HL-60 (cell line): ENCODE measurements at regions not wholly inside any gene's neighbourhood (a gene's known extent, or its start where the extent isn't known, plus 50 kb on each side); places are given as distances from the start of the nearest gene placed in this dataset.

Source experiments
- CTCF ChIP-seq: IDR thresholded peaks from one replicate; pipeline ENCODE4 v1.5.1; 2011; ENCODE audit warnings: low read length, control low read depth, inconsistent platforms; ENCODE audit not compliant: insufficient read depth
- POLR2AphosphoS5 ChIP-seq: IDR thresholded peaks from 2 replicates; pipeline ENCODE4 v1.6.1; 2012; ENCODE audit warnings: low read depth
- REST ChIP-seq: IDR thresholded peaks from 2 replicates; pipeline ENCODE4 v1.6.1; 2012; ENCODE audit warnings: low read depth; ENCODE audit not compliant: insufficient replicate concordance

- TF ChIP-seq CTCF, result no peak
- no peak for TF ChIP-seq REST
- no peak for TF ChIP-seq POLR2AphosphoS5
These were observed 151.3 kb upstream of the CNTNAP4 start for GRCh38 chr16:76125871-76126270.
